Ishikawa (cell line): ENCODE measurements at regions not wholly inside any gene's neighbourhood (a gene's known extent, or its start where the extent isn't known, plus 50 kb on each side); places are given as distances from the start of the nearest gene placed in this dataset.

Experiments
- CEBPB ChIP-seq: IDR thresholded peaks from 2 replicates; pipeline ENCODE4 v1.6.1; 2012
- CREB1 ChIP-seq: IDR thresholded peaks from 2 replicates; pipeline ENCODE4 v1.6.1; 2012; ENCODE audit warnings: low read depth
- EGR1 ChIP-seq: IDR thresholded peaks from 2 replicates; pipeline ENCODE4 v1.6.1; 2012
- EP300 ChIP-seq: IDR thresholded peaks from 2 replicates; pipeline ENCODE4 v1.6.1; 2012; ENCODE audit warnings: borderline replicate concordance
- FOXM1 ChIP-seq: IDR thresholded peaks from 2 replicates; pipeline ENCODE4 v1.6.1; 2012; ENCODE audit warnings: low read depth, borderline replicate concordance
- MAX ChIP-seq: IDR thresholded peaks from 2 replicates; pipeline ENCODE4 v1.6.1; 2012
- NFIC ChIP-seq: IDR thresholded peaks from 2 replicates; pipeline ENCODE4 v1.6.1; 2012
- RAD21 ChIP-seq: IDR thresholded peaks from 2 replicates; pipeline ENCODE4 v1.6.1; 2012; ENCODE audit warnings: low read depth
- REST ChIP-seq: IDR thresholded peaks from 2 replicates; pipeline ENCODE4 v1.6.1; 2012; ENCODE audit warnings: low read depth, mild to moderate bottlenecking
- TAF1 ChIP-seq: IDR thresholded peaks from 2 replicates; pipeline ENCODE4 v1.6.1; 2012; ENCODE audit warnings: low read depth, mild to moderate bottlenecking
- TCF12 ChIP-seq: IDR thresholded peaks from 2 replicates; pipeline ENCODE4 v1.6.1; 2012; ENCODE audit warnings: low read depth
- TEAD4 ChIP-seq: IDR thresholded peaks from 2 replicates; pipeline ENCODE4 v1.6.1; 2012
- USF1 ChIP-seq: IDR thresholded peaks from 2 replicates; pipeline ENCODE4 v1.6.1; 2012
- YY1 ChIP-seq: IDR thresholded peaks from 2 replicates; pipeline ENCODE4 v1.6.1; 2012; ENCODE audit warnings: low read depth
- ZBTB7A ChIP-seq: IDR thresholded peaks from 2 replicates; pipeline ENCODE4 v1.6.1; 2012; ENCODE audit warnings: low read depth

- TF ChIP-seq YY1 (no peak), TCF12 (no peak), ZBTB7A (no peak), NFIC (no peak), FOXM1 (no peak), MAX (no peak), RAD21 (no peak), CREB1 (no peak), TEAD4 (no peak), EGR1 (no peak)
These were observed 182.4 kb downstream of the DICER1 start for GRCh38 chr14:94974893-94975292.

- TF ChIP-seq USF1 (no peak), EP300 (no peak), FOXM1 (no peak), CEBPB (no peak), REST (no peak), EGR1 (no peak), TAF1 (no peak), RAD21 (no peak), NFIC (no peak), ZBTB7A (no peak), TCF12 (no peak), MAX (no peak), CREB1 (no peak), TEAD4 (no peak)
These were observed 182.9 kb downstream of the DICER1 start for GRCh38 chr14:94974422-94974821.

- TF ChIP-seq TEAD4 (no peak), NFIC (no peak), FOXM1 (no peak), CEBPB (no peak), MAX (no peak), USF1 (no peak)
These were observed 185.6 kb downstream of the DICER1 start for GRCh38 chr14:94971750-94972149.

- TF ChIP-seq EP300 = no peak
- TF ChIP-seq REST = no peak
- no peak for TF ChIP-seq FOXM1
- TF ChIP-seq TCF12 = no peak
- no peak for TF ChIP-seq USF1
- no peak for TF ChIP-seq CEBPB
- TF ChIP-seq TAF1 = no peak
- TF ChIP-seq MAX = no peak
- no peak for TF ChIP-seq ZBTB7A
- TF ChIP-seq NFIC = no peak
- no peak for TF ChIP-seq YY1
- no peak for TF ChIP-seq TEAD4
- no peak for TF ChIP-seq RAD21
- no peak for TF ChIP-seq CREB1
These were observed 186.2 kb downstream of the DICER1 start for GRCh38 chr14:94970941-94971730.

GRCh38 chr14:94969766-94970165, 187.6 kb downstream of the DICER1 start:
- no peak for TF ChIP-seq REST
- no peak for TF ChIP-seq FOXM1
- no peak for TF ChIP-seq USF1
- TF ChIP-seq MAX = no peak
- no peak for TF ChIP-seq EP300
- TF ChIP-seq RAD21 = no peak
- no peak for TF ChIP-seq NFIC
- no peak for TF ChIP-seq ZBTB7A
- TF ChIP-seq CEBPB = no peak
- TF ChIP-seq YY1 = no peak
- no peak for TF ChIP-seq EGR1
- no peak for TF ChIP-seq TAF1
- TF ChIP-seq CREB1 = no peak
- no peak for TF ChIP-seq TCF12
- no peak for TF ChIP-seq TEAD4
